ENCODE measurements at regions not wholly inside any gene's neighbourhood (a gene's known extent, or its start where the extent isn't known, plus 50 kb on each side); places are given as distances from the start of the nearest gene placed in this dataset.

DNA sequence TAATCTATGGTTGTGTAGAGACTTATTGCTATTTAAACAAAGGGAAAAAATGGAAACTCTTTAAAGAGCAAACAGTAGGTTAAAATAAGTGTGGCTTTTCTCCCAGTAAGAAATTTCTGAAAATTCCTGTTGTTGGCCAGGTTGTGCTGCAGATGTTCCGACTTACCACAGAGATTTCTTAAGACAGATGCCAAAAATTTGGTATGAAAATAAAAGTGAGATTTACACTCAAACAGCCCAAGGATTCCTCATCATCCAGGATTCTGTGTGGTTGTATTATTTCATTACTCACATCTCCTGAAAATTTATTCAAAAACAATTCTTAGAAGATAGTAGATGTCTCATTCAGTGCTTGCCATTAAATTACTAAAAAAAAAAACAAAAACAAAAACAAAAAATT lies 296.7 kb upstream of the PTBP2 start:
- TF ChIP-seq, protein P1, sequence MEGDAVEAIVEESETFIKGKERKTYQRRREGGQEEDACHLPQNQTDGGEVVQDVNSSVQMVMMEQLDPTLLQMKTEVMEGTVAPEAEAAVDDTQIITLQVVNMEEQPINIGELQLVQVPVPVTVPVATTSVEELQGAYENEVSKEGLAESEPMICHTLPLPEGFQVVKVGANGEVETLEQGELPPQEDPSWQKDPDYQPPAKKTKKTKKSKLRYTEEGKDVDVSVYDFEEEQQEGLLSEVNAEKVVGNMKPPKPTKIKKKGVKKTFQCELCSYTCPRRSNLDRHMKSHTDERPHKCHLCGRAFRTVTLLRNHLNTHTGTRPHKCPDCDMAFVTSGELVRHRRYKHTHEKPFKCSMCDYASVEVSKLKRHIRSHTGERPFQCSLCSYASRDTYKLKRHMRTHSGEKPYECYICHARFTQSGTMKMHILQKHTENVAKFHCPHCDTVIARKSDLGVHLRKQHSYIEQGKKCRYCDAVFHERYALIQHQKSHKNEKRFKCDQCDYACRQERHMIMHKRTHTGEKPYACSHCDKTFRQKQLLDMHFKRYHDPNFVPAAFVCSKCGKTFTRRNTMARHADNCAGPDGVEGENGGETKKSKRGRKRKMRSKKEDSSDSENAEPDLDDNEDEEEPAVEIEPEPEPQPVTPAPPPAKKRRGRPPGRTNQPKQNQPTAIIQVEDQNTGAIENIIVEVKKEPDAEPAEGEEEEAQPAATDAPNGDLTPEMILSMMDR (IDR thresholded peaks at IDR 0.05 in 4 of 5, conservative IDR thresholded peaks at IDR 0.05 in 1 of 5): no peak
- no peak for TF ChIP-seq POLR2A (IDR thresholded peaks at IDR 0.05)

All from gastrocnemius medialis (tissue), 4 donors.